ENCODE measurements at regions not wholly inside any gene's neighbourhood (a gene's known extent, or its start where the extent isn't known, plus 50 kb on each side); places are given as distances from the start of the nearest gene placed in this dataset.

- DNase-seq (ENCODE audit: low read depth in 2 of 2) = no peak
Measured at GRCh38 chr9:119088002-119088547, 281.2 kb downstream of the BRINP1 start.

- no peak for DNase-seq (ENCODE audit: low read depth in 2 of 2)
Measured at GRCh38 chr9:119091074-119091473, 278.2 kb downstream of the BRINP1 start.

- DNase-seq (ENCODE audit: low read depth in 2 of 2) = no peak
Measured at GRCh38 chr9:119092125-119092524, 277.1 kb downstream of the BRINP1 start.

GRCh38 chr9:119094086-119094485 lies 275.1 kb downstream of the BRINP1 start:
- DNase-seq (ENCODE audit: low read depth in 2 of 2) = no peak

GRCh38 chr9:119095072-119095471 lies 274.2 kb downstream of the BRINP1 start:
- no peak for DNase-seq (ENCODE audit: low read depth in 2 of 2)

GRCh38 chr9:119101048-119101447 lies 268.2 kb downstream of the BRINP1 start:
- no peak for DNase-seq (ENCODE audit: low read depth in 2 of 2)

GRCh38 chr9:119114681-119115080 lies 254.6 kb downstream of the BRINP1 start:
- no peak for DNase-seq (ENCODE audit: low read depth in 2 of 2)

All from stimulated activated CD8-positive, alpha-beta memory T cell treated with anti-CD3 and anti-CD28 coated beads, Interleukin-7, amount 100 ng/mL, for 4 hours (primary cell).